H1 (cell line): ENCODE measurements at regions not wholly inside any gene's neighbourhood (a gene's known extent, or its start where the extent isn't known, plus 50 kb on each side); places are given as distances from the start of the nearest gene placed in this dataset.

ENCODE experiments used
- EP300 ChIP-seq, 2 experiments: IDR thresholded peaks; 1 replicate in 1 of 2; 2 replicates in 1 of 2; pipeline ENCODE4 v1.6.1; 2011 to 2012; ENCODE audit warnings: low read depth in 2 of 2, low read length in 2 of 2, mild to moderate bottlenecking in 2 of 2, borderline replicate concordance in 1 of 2, inconsistent platforms in 1 of 2, moderate library complexity in 1 of 2

DNA sequence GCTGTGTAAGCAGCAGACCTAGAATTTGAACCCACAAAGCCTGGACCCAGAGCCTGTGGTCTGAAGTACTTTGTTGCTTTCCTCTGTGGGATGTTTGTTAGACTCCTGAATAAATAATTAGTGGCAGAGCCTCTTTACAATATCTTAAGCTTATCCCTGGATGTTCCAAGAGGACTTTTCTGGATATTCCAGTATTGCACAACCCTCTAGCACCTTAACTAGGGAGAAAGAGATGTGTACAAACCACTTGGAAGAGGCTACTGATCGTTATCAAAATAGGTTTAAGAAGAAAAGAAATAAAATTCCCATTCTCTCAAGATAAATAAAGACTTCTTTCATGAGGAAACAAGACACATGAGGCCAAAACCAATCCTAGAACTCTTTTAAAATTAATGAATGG lies 632.4 kb downstream of the CDH11 start (continued):
- no peak for TF ChIP-seq EP300 (IDR thresholded peaks at IDR 0.05; ENCODE audit: borderline replicate concordance in 1 of 2, low read depth in 2 of 2, low read length in 2 of 2)
